ENCODE measurements at regions not wholly inside any gene's neighbourhood (a gene's known extent, or its start where the extent isn't known, plus 50 kb on each side); places are given as distances from the start of the nearest gene placed in this dataset.

- ChIA-PET CTCF (interaction anchor here (0.7 kb wide), 1 partner anchor 692 kb away, joined by 3 read pairs; no protein-coding TSS in a partner anchor), POLR2A (no interaction called here), RAD21 (ENCODE audit: low non-redundant PET in 1 of 2, low total read pairs in 2 of 2, uncharacterized antibody in 2 of 2, unreplicated experiment in 2 of 2) (no interaction called here)
- H3K9ac ChIP-seq (ENCODE audit: low read length) = no peak overlapping the region
- no peaks in the 10 kb centered on the region for H3K4me1 ChIP-seq (ENCODE audit: control insufficient read depth in 1 of 2, insufficient read depth in 2 of 2, low read length in 2 of 2)
- no peaks in the 10 kb centered on the region for H3K27me3 ChIP-seq (ENCODE audit: insufficient read depth, low read length)
- no peaks in the 10 kb centered on the region for H3K9me2 ChIP-seq (ENCODE audit: insufficient read depth)
- DNase-seq (ENCODE audit: low read depth, low spot score) (no peak), ATAC-seq (no peak)
- BruUV-seq (replicated peaks) = no TSS peak
- no peak overlapping the region for H3K4me3 ChIP-seq (replicated peaks in 1 of 2; ENCODE audit: low read depth in 1 of 2, low read length in 2 of 2)
- no peaks in the 10 kb centered on the region for H4K20me1 ChIP-seq (ENCODE audit: insufficient read depth)
- no peaks in the 10 kb centered on the region for H3K9me3 ChIP-seq (ENCODE audit: control insufficient read depth in 1 of 2, insufficient read depth in 1 of 2, low read depth in 1 of 2, low read length in 2 of 2)
- no peak overlapping the region for H3K4me2 ChIP-seq (ENCODE audit: low read length)
- intact Hi-C loops (cut with micrococcal nuclease) = no loop called here
- no peak overlapping the region for H3K27ac ChIP-seq (ENCODE audit: low read depth, low read length)
- H2AFZ ChIP-seq (ENCODE audit: low read depth, low read length, poor library complexity, severe bottlenecking) = no peak overlapping the region
- H3K79me2 ChIP-seq (ENCODE audit: insufficient read depth, low read length) = no peaks in the 10 kb centered on the region
- TF ChIP-seq EZH2 (IDR thresholded peaks at IDR 0.05) = no peak
- TF ChIP-seq FOSL1 (IDR thresholded peaks at IDR 0.05; ENCODE audit: low read depth) = no peak
- TF ChIP-seq CBX3 (IDR thresholded peaks at IDR 0.05; ENCODE audit: low read depth) = no peak
- no peak for TF ChIP-seq SIN3A (IDR thresholded peaks at IDR 0.05; ENCODE audit: low read depth)
- no peak for TF ChIP-seq ATF3 (IDR thresholded peaks at IDR 0.05)
- TF ChIP-seq, protein P1, sequence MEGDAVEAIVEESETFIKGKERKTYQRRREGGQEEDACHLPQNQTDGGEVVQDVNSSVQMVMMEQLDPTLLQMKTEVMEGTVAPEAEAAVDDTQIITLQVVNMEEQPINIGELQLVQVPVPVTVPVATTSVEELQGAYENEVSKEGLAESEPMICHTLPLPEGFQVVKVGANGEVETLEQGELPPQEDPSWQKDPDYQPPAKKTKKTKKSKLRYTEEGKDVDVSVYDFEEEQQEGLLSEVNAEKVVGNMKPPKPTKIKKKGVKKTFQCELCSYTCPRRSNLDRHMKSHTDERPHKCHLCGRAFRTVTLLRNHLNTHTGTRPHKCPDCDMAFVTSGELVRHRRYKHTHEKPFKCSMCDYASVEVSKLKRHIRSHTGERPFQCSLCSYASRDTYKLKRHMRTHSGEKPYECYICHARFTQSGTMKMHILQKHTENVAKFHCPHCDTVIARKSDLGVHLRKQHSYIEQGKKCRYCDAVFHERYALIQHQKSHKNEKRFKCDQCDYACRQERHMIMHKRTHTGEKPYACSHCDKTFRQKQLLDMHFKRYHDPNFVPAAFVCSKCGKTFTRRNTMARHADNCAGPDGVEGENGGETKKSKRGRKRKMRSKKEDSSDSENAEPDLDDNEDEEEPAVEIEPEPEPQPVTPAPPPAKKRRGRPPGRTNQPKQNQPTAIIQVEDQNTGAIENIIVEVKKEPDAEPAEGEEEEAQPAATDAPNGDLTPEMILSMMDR (IDR thresholded peaks at IDR 0.05 in 2 of 3, conservative IDR thresholded peaks at IDR 0.05 in 1 of 3; ENCODE audit: borderline replicate concordance in 1 of 3, insufficient read depth in 1 of 3, low read depth in 2 of 3, low read length in 2 of 3) = no peak
- no peak for TF ChIP-seq ZFX (IDR thresholded peaks at IDR 0.05)
- TF ChIP-seq ZNF274 (IDR thresholded peaks at IDR 0.05; ENCODE audit: low read depth, low read length) = no peak
- TF ChIP-seq POLR2AphosphoS5 (IDR thresholded peaks at IDR 0.05; ENCODE audit: low read depth, low read length) = no peak
- no peak for TF ChIP-seq SRF (IDR thresholded peaks at IDR 0.05; ENCODE audit: low read depth)
- no peak for TF ChIP-seq ZBTB33 (IDR thresholded peaks at IDR 0.05; ENCODE audit: extremely low read depth, insufficient replicate concordance, low read length)
- TF ChIP-seq RAD21 (IDR thresholded peaks at IDR 0.05; ENCODE audit: low read depth) = no peak
- TF ChIP-seq, protein P2, sequence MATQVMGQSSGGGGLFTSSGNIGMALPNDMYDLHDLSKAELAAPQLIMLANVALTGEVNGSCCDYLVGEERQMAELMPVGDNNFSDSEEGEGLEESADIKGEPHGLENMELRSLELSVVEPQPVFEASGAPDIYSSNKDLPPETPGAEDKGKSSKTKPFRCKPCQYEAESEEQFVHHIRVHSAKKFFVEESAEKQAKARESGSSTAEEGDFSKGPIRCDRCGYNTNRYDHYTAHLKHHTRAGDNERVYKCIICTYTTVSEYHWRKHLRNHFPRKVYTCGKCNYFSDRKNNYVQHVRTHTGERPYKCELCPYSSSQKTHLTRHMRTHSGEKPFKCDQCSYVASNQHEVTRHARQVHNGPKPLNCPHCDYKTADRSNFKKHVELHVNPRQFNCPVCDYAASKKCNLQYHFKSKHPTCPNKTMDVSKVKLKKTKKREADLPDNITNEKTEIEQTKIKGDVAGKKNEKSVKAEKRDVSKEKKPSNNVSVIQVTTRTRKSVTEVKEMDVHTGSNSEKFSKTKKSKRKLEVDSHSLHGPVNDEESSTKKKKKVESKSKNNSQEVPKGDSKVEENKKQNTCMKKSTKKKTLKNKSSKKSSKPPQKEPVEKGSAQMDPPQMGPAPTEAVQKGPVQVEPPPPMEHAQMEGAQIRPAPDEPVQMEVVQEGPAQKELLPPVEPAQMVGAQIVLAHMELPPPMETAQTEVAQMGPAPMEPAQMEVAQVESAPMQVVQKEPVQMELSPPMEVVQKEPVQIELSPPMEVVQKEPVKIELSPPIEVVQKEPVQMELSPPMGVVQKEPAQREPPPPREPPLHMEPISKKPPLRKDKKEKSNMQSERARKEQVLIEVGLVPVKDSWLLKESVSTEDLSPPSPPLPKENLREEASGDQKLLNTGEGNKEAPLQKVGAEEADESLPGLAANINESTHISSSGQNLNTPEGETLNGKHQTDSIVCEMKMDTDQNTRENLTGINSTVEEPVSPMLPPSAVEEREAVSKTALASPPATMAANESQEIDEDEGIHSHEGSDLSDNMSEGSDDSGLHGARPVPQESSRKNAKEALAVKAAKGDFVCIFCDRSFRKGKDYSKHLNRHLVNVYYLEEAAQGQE (IDR thresholded peaks at IDR 0.05; ENCODE audit: low read depth) = no peak
- TF ChIP-seq YY1 (IDR thresholded peaks at IDR 0.05; ENCODE audit: extremely low read depth, insufficient replicate concordance, low read depth, low read length) = no peak
- TF ChIP-seq EGR1 (IDR thresholded peaks at IDR 0.05; ENCODE audit: low read depth) = no peak
- no peaks in the 10 kb centered on the region for H3K36me3 ChIP-seq (ENCODE audit: control insufficient read depth in 1 of 2, insufficient read depth in 2 of 2, low read length in 2 of 2)
Measured at GRCh38 chr2:146246002-146246735, 1598.7 kb upstream of the ACVR2A start.
